RWPE1 (cell line): ENCODE measurements at regions not wholly inside any gene's neighbourhood (a gene's known extent, or its start where the extent isn't known, plus 50 kb on each side); places are given as distances from the start of the nearest gene placed in this dataset.

ENCODE experiments used
- CTCF ChIA-PET: fragments of 350-600 bp; sonication (Branson Sonifier 250); formaldehyde crosslinking; extraction: SDS; loops from one replicate; lab custom pipeline; 2021; lab: Yijun Ruan, JAX
- POLR2A ChIA-PET: fragments of 400-600 bp; formaldehyde crosslinking; extraction: SDS; loops from one replicate; lab custom pipeline; 2020; ENCODE audit warnings: antibody characterized with exemption; ENCODE audit not compliant: low non-redundant PET; lab: Yijun Ruan, JAX
- DNase-seq: peaks from one replicate; pipeline ENCODE4 v3.0.0; 2012; ENCODE audit warnings: low spot score
- H3K27ac ChIP-seq: fragments of 450-650 bp; 2 replicates; pipeline ENCODE4 v1.5.1; 2017
- TF ChIP-seq, protein P1 (sequence below): fragments of 450-650 bp; conservative IDR thresholded peaks from 2 replicates; pipeline ENCODE4 v1.5.1; 2017; ENCODE audit warnings: low read depth, mild to moderate bottlenecking

DNA sequence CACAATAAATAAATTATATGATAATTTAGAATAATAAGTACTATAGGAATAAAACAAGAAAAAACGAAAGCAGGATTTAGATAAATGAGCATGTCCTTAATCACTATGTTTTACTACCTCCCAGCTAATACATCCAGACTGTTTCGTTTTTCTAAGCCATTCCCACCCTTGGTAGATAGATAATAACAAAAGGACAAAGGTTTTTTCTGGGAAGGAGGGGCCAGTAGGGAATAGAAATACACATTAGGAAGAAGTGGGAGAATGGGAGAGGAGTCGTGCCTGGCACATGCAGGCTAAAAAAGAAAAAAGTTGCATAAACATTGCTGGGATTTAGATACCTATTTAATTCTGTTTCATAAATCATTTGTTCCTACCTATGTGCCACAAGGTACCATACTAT, 97.1 kb downstream of the MTX3 start:
- TF ChIP-seq, protein P1, sequence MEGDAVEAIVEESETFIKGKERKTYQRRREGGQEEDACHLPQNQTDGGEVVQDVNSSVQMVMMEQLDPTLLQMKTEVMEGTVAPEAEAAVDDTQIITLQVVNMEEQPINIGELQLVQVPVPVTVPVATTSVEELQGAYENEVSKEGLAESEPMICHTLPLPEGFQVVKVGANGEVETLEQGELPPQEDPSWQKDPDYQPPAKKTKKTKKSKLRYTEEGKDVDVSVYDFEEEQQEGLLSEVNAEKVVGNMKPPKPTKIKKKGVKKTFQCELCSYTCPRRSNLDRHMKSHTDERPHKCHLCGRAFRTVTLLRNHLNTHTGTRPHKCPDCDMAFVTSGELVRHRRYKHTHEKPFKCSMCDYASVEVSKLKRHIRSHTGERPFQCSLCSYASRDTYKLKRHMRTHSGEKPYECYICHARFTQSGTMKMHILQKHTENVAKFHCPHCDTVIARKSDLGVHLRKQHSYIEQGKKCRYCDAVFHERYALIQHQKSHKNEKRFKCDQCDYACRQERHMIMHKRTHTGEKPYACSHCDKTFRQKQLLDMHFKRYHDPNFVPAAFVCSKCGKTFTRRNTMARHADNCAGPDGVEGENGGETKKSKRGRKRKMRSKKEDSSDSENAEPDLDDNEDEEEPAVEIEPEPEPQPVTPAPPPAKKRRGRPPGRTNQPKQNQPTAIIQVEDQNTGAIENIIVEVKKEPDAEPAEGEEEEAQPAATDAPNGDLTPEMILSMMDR, result no peak
- H3K27ac ChIP-seq, result no peak overlapping the region
- DNase-seq, result no peak
- ChIA-PET POLR2A (no interaction called here), CTCF (interaction anchor here (0.6 kb wide), 1 partner anchor 367 kb away, joined by 4 read pairs; no protein-coding TSS in a partner anchor)

DNA sequence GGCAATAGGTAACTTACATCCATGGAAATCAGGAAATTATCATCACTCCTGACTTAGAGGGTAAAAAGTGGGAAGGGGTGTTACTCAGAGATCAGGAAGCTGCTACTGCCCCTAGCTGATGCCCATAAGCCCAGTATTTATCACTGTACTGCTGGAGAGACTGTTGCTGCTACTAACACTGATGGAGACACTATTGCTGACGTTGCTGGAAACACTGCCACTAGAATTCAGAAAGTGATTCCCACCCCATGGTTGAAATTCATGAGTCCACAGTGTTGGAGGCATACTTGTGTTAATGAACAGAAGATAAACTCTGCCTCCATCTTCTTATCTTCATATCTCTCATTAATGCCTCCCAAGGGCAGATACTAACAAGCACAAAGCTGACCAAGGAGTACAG, 97.6 kb downstream of the MTX3 start:
- POLR2A ChIA-PET, result no interaction called here
- CTCF ChIA-PET, result interaction anchor here (0.6 kb wide), 1 partner anchor 367 kb away, joined by 4 read pairs; no protein-coding TSS in a partner anchor
- no peak overlapping the region for H3K27ac ChIP-seq
- DNase-seq, result no peak
- TF ChIP-seq, protein P1, result no peak

DNA sequence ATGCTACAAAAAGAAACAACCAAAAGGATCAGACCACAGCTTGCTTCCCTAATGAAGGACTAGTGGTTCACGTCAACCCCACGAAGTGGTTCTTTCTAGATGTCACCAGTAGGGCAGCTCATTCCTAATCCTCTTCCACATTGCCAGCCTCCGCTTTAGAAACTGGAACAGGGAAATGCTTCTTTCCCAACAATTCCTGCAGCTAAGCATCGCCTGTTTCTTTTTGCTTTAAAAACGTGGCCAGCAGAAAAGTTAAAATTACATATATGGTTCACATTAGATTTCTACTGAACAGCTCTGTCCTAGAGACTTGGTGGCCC, 100.2 kb downstream of the MTX3 start:
- DNase-seq, result no peak
- CTCF ChIA-PET, result interaction anchor here (0.5 to 0.7 kb wide), 3 partner anchors 19 to 61 kb away, joined by 3 read pairs; no protein-coding TSS in a partner anchor
- no peak overlapping the region for H3K27ac ChIP-seq
- POLR2A ChIA-PET, result no interaction called here
- TF ChIP-seq, protein P1, result no peak

DNA sequence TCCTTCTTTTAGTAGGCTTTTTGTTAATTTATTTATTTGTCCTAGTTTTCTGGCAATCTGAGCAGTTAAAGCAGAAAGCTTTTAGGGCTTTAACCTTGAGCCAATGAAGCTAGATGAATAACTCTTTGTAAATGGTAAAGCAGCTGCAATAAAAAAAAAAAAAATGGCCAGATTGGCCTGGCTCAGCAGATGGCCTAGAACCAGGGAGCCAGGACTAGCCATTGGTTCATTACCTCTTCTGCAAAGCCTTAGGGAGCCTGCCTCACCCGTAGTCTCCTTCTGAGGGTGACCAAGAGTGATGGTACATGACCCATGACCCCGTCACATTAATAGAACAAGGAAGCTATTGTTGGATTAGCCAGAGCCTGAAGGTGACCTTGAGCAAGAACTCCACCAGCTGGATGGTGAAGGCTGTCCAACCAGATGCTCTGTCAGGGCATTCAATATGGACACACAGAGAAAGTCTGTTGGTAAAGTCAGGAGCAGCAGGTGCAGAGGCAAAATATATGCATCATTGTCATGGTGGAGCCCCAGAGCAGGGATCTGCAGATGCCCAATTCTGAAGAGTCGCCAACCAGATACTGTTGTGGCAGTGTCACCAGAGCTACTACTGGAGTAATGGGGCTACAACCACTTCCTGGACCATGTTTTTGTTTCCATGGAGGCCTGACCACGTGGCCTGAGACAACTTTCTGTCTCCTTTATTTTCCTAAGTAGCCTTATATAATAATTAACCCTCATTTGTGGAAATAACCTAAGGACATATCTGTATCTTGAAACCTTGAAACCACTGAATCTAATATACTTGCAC, 100.7 kb downstream of the MTX3 start:
- no peak for DNase-seq
- TF ChIP-seq, protein P1, result no peak
- CTCF ChIA-PET, result interaction anchor here (0.5 to 0.7 kb wide), 3 partner anchors 19 to 61 kb away, joined by 3 read pairs; no protein-coding TSS in a partner anchor

DNA sequence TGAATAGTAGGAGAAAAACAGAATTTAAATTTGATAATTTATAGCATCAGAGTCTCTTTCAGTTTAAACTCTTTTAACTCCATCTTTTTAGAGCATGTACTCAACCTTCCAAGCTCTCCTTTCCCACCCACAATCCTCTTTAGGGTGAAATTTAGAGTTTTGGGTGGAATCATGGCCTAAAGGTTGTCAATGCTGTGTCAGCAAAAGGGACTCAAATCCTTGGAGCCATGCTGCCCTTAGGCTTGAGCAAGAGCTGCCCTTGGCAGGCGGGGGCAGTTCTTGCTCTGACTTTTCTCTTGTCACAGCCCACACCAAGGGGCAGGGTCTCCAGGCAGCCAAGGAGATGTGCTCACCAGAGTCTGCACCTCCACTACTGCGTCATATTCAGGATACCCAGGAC, 102.4 kb downstream of the MTX3 start:
- no peak for DNase-seq
- TF ChIP-seq, protein P1, result no peak
- H3K27ac ChIP-seq, result no peak overlapping the region
- ChIA-PET POLR2A (no interaction called here), CTCF (interaction anchor here (0.6 kb wide), 1 partner anchor 16 kb away, joined by 3 read pairs; no protein-coding TSS in a partner anchor)

More for the DNA sequence above, 100.7 kb downstream of the MTX3 start:
- POLR2A ChIA-PET, result no interaction called here
- no peak overlapping the region for H3K27ac ChIP-seq

DNA sequence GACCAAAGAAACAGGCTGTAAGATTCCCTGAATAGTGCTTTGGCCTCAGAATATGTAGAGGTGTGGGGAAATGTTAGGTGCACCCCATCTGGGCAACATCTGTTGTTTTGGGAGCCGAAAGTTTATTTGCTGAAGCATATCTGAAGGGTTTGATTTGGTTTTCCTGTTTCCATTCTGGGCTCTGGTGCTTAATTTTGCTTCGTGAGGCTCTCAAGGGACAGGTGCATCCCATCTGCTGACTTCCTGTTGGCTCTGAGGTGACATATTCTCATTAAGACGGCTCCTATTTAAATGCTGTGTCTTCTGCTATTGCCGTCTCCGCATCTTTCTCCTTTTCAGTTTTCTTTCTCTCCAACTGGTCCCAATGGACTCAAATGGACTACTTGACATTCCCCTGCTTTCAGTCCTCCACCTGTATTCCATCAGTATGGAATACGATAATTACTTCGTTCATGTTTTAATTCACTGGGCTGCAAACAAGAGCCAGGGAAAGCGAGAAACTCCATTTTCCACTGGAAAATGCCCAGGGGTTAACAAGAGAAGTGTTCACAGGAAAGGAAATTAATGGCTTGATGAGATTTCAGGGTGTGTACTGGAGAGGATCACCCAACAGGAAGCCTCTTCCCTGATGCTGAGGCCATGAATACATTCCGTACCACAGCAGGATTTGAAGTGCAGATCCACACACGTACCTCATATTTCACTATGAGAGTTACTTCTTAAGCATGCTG, 104.0 kb downstream of the MTX3 start:
- TF ChIP-seq, protein P1, result no peak
- ChIA-PET POLR2A (interaction anchor here (0.6 kb wide), 1 partner anchor 248 kb away, joined by 5 read pairs; no protein-coding TSS in a partner anchor), CTCF (interaction anchor here (0.6 kb wide), 3 partner anchors 14 to 198 kb away, joined by 3 to 5 read pairs (median 4); no protein-coding TSS in a partner anchor)
- DNase-seq, result no peak
- H3K27ac ChIP-seq, result no peak overlapping the region
